WTC11 (cell line): ENCODE measurements at regions not wholly inside any gene's neighbourhood (a gene's known extent, or its start where the extent isn't known, plus 50 kb on each side); places are given as distances from the start of the nearest gene placed in this dataset.

ENCODE experiments used
- IRF2 ChIP-seq: sonication (generic); formaldehyde crosslinking; IDR thresholded peaks from 2 replicates; pipeline ENCODE4 v1.8.0; 2022; ENCODE audit warnings: low read depth, missing genetic modification reagents, borderline replicate concordance
- JUN ChIP-seq: sonication (generic); formaldehyde crosslinking; IDR thresholded peaks from 2 replicates; pipeline ENCODE4 v1.8.0; 2023; ENCODE audit warnings: mild to moderate bottlenecking, missing genetic modification reagents
- MAX ChIP-seq: sonication (generic); formaldehyde crosslinking; IDR thresholded peaks from 2 replicates; pipeline ENCODE4 v1.8.0; 2022; ENCODE audit warnings: mild to moderate bottlenecking, missing genetic modification reagents
- RORB ChIP-seq: fragments of 250-450 bp; sonication (Bioruptor Pico); IDR thresholded peaks from 2 replicates; pipeline ENCODE4 v1.9.0; 2021; ENCODE audit warnings: mild to moderate bottlenecking
- TEAD1 ChIP-seq: sonication (generic); formaldehyde crosslinking; IDR thresholded peaks from 2 replicates; pipeline ENCODE4 v1.8.0; 2022; ENCODE audit warnings: mild to moderate bottlenecking, missing genetic modification reagents
- USF2 ChIP-seq: sonication (generic); formaldehyde crosslinking; IDR thresholded peaks from 2 replicates; pipeline ENCODE4 v1.8.1; 2023; ENCODE audit warnings: mild to moderate bottlenecking, missing genetic modification reagents, moderate library complexity
- ZNF263 ChIP-seq: sonication (generic); formaldehyde crosslinking; IDR thresholded peaks from 2 replicates; pipeline ENCODE4 v1.8.1; 2022; ENCODE audit warnings: low read depth, mild to moderate bottlenecking, moderate library complexity, missing genetic modification reagents
- TF ChIP-seq, protein P1 (sequence below): fragments of 200-600 bp; IDR thresholded peaks from 2 replicates; pipeline ENCODE4 v1.8.0; 2022; ENCODE audit warnings: antibody characterized with exemption

DNA sequence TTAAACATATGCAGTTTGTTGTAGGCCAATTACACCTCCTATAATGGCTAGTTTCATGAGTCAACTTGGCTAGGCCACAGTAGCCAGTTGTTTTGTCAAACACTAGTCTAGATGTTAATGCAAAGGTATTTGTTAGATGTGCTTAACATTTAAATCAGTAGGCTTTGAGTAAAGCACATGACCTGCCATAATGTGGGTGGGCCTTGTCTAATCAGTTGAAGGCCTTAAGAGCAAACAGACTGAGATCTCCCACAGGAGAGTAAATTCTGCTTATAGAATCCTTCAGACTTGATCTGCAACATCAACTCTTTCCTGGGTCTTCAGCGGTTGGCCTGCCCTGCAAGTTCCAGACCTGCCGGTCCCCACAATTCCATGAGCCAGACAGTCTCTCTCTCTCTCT lies 1345.9 kb downstream of the BRD1 start:
- TF ChIP-seq, protein P1, sequence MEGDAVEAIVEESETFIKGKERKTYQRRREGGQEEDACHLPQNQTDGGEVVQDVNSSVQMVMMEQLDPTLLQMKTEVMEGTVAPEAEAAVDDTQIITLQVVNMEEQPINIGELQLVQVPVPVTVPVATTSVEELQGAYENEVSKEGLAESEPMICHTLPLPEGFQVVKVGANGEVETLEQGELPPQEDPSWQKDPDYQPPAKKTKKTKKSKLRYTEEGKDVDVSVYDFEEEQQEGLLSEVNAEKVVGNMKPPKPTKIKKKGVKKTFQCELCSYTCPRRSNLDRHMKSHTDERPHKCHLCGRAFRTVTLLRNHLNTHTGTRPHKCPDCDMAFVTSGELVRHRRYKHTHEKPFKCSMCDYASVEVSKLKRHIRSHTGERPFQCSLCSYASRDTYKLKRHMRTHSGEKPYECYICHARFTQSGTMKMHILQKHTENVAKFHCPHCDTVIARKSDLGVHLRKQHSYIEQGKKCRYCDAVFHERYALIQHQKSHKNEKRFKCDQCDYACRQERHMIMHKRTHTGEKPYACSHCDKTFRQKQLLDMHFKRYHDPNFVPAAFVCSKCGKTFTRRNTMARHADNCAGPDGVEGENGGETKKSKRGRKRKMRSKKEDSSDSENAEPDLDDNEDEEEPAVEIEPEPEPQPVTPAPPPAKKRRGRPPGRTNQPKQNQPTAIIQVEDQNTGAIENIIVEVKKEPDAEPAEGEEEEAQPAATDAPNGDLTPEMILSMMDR = no peak
- no peak for TF ChIP-seq MAX (CRISPR knock-in tag)
- no peak for TF ChIP-seq TEAD1 (CRISPR knock-in tag)
- TF ChIP-seq JUN = no peak
- TF ChIP-seq IRF2 = no peak
- no peak for TF ChIP-seq USF2 (CRISPR knock-in tag)
- no peak for TF ChIP-seq ZNF263 (CRISPR knock-in tag)
- no peak for TF ChIP-seq RORB (CRISPR knock-in tag)
